OCI-LY3 (cell line): ENCODE measurements at regions not wholly inside any gene's neighbourhood (a gene's known extent, or its start where the extent isn't known, plus 50 kb on each side); places are given as distances from the start of the nearest gene placed in this dataset.

Experiments
- CTCF ChIP-seq: fragments of 200-600, 300-600 bp; sonication (generic); IDR thresholded peaks from 2 replicates; pipeline ENCODE4 v1.5.1; 2014; ENCODE audit warnings: antibody characterized with exemption, low read length, low read depth
- EZH2phosphoT487 ChIP-seq: fragments of 200-600 bp; shearing (Covaris generic); IDR thresholded peaks from 2 replicates; pipeline ENCODE4 v1.6.1; 2018; ENCODE audit warnings: antibody characterized with exemption, mixed run types, low read depth

DNA sequence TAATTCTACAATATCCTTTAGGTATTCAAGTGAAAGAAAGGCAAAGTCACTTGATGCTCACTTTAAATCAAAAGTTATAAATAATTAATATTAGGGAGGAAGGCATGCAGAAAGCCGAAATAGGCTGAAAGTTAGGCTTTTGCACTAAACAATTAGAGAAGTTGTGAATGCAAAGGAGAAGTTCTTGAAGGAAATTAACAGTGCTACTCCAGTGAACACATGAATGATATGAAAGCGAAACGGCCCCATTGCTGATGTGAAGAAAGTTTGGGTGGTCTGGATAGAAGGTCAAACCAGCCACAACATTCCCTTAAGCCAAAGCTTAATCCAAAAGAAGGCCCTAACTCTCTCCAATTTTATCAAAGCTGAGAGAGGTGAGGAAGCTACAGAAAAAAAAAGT is 103.1 kb upstream of the CXCR4 start:
- no peak for TF ChIP-seq CTCF
- no peak for TF ChIP-seq EZH2phosphoT487
